SK-N-SH (cell line): ENCODE measurements at regions not wholly inside any gene's neighbourhood (a gene's known extent, or its start where the extent isn't known, plus 50 kb on each side); places are given as distances from the start of the nearest gene placed in this dataset.

Experiments used
- CHD2 ChIP-seq: fragments of 150-350 bp; IDR thresholded peaks from 2 replicates; pipeline ENCODE4 v1.6.1; 2018; ENCODE audit warnings: low read length; ENCODE audit not compliant: partially characterized antibody
- EZH2phosphoT487 ChIP-seq: fragments of 200-600 bp; sonication (generic); IDR thresholded peaks from 2 replicates; pipeline ENCODE4 v1.6.1; 2017; ENCODE audit warnings: low read depth, mixed run types, mild to moderate bottlenecking, antibody characterized with exemption, moderate library complexity, borderline replicate concordance
- JUND ChIP-seq: IDR thresholded peaks from 2 replicates; pipeline ENCODE4 v1.4.0; 2012
- MAX ChIP-seq: IDR thresholded peaks from 2 replicates; pipeline ENCODE4 v1.4.0; 2012; ENCODE audit warnings: low read depth
- POLR2AphosphoS5 ChIP-seq: IDR thresholded peaks from 2 replicates; pipeline ENCODE4 v1.6.1; 2012; ENCODE audit warnings: low read depth, low read length
- RFX5 ChIP-seq: IDR thresholded peaks from 2 replicates; pipeline ENCODE4 v1.6.1; 2012; ENCODE audit warnings: mild to moderate bottlenecking, improper control_type of control experiment, low read length
- TAF1 ChIP-seq: IDR thresholded peaks from 2 replicates; pipeline ENCODE4 v1.6.1; 2012; ENCODE audit warnings: low read depth, mild to moderate bottlenecking, low read length, moderate library complexity, borderline replicate concordance
- TF ChIP-seq, protein P1 (sequence below): fragments of 200-600 bp; sonication (generic); IDR thresholded peaks from 2 replicates; pipeline ENCODE4 v1.6.1; 2017; ENCODE audit warnings: antibody characterized with exemption, mild to moderate bottlenecking, moderate library complexity
- TF ChIP-seq, protein P2 (sequence below): fragments of 150-350 bp; IDR thresholded peaks from 2 replicates; pipeline ENCODE4 v1.6.1; 2017; ENCODE audit warnings: antibody characterized with exemption, low read length, low read depth, borderline replicate concordance
- TF ChIP-seq, protein P3 (sequence below): IDR thresholded peaks from 2 replicates; pipeline ENCODE4 v1.4.0; 2012; ENCODE audit warnings: low read depth, borderline replicate concordance

DNA sequence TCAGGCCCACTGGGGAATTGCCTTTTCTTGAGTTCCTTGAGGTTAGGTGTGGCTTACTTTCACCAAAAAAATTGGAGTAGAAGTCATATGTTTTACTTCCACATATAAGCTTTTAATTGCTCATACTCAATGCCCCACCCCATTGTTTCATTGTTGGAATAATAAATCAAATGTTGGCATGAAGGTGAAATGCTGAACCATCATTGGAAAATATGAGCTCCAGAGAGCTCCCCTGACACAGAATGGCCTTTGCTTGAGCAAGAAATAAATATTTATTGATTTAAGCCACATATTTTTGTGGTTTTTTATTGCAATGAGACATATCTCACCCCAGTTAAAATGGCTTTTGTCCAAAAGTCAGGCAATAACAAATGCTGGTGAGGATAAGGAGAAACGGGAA, 167.3 kb upstream of the SRD5A2 start:
- TF ChIP-seq, protein P1, sequence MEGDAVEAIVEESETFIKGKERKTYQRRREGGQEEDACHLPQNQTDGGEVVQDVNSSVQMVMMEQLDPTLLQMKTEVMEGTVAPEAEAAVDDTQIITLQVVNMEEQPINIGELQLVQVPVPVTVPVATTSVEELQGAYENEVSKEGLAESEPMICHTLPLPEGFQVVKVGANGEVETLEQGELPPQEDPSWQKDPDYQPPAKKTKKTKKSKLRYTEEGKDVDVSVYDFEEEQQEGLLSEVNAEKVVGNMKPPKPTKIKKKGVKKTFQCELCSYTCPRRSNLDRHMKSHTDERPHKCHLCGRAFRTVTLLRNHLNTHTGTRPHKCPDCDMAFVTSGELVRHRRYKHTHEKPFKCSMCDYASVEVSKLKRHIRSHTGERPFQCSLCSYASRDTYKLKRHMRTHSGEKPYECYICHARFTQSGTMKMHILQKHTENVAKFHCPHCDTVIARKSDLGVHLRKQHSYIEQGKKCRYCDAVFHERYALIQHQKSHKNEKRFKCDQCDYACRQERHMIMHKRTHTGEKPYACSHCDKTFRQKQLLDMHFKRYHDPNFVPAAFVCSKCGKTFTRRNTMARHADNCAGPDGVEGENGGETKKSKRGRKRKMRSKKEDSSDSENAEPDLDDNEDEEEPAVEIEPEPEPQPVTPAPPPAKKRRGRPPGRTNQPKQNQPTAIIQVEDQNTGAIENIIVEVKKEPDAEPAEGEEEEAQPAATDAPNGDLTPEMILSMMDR = no peak
- TF ChIP-seq, protein P2, sequence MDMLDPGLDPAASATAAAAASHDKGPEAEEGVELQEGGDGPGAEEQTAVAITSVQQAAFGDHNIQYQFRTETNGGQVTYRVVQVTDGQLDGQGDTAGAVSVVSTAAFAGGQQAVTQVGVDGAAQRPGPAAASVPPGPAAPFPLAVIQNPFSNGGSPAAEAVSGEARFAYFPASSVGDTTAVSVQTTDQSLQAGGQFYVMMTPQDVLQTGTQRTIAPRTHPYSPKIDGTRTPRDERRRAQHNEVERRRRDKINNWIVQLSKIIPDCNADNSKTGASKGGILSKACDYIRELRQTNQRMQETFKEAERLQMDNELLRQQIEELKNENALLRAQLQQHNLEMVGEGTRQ = no peak
- no peak for TF ChIP-seq CHD2
- no peak for TF ChIP-seq EZH2phosphoT487
- no peak for TF ChIP-seq POLR2AphosphoS5
- TF ChIP-seq JUND = no peak
- no peak for TF ChIP-seq MAX
- no peak for TF ChIP-seq TAF1
- TF ChIP-seq RFX5 = no peak
- TF ChIP-seq, protein P3, sequence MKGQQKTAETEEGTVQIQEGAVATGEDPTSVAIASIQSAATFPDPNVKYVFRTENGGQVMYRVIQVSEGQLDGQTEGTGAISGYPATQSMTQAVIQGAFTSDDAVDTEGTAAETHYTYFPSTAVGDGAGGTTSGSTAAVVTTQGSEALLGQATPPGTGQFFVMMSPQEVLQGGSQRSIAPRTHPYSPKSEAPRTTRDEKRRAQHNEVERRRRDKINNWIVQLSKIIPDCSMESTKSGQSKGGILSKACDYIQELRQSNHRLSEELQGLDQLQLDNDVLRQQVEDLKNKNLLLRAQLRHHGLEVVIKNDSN = no peak
